ENCODE measurements at regions not wholly inside any gene's neighbourhood (a gene's known extent, or its start where the extent isn't known, plus 50 kb on each side); places are given as distances from the start of the nearest gene placed in this dataset.
A peak's percentile ranks its signal among the peaks of the same experiment; 100 is the strongest.
"Not testable (repeated sequence)": the region's sequence is repeated elsewhere in the genome, so short reads cannot be mapped to it uniquely, and the experiment has no call there.

DNA sequence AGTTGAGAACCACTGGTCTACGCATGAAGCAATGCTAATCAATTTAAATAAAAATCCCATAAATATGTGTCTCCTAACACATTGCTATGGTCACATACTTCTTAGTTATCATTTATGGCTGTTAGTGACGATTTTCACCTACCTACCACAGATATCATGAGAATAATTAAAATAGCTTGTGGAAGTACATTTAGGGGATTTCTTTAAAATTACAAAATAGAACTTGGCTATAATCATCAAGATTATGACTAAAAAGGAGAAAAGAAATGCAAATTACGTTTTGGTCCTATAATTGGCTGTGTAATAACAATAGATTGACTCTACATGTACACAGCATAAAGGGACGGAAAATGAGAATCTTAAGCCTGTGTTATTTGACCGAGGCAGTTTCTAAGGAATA lies 581.4 kb downstream of the PRIM2 start:
- H3K27me3 ChIP-seq; H3K27ac ChIP-seq; H3K4me3 ChIP-seq; DNase-seq (ENCODE audit: low read depth in 1 of 2, low spot score in 1 of 2); H3K36me3 ChIP-seq; H3K4me1 ChIP-seq (ENCODE audit: low read depth); H3K9me3 ChIP-seq (ENCODE audit: low read depth): not testable (repeated sequence)

GRCh38 chr6:57900687-57901399 lies 583.4 kb downstream of the PRIM2 start:
- not testable (repeated sequence) for H3K4me3 ChIP-seq; DNase-seq (ENCODE audit: low read depth in 1 of 2, low spot score in 1 of 2)

DNA sequence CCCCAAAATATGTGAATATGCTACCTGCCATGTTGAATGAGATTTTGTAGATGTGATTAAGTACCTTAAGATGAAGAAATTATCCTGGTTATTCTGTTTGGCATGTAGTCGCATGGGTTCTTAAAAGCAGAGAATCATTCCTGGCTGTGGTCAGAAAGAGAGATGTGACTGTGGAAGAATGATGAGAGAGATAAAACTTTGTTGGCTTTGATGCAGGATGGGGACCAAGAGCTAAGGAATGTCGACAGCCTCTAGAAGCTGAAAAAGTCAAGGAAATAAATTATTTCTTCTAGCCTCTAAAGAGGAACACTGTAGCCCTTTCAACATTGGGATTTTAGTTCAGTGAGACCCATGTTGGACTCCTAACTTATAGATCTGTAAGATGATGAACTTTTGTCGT lies 584.0 kb downstream of the PRIM2 start:
- DNase-seq (ENCODE audit: low read depth in 1 of 2, low spot score in 1 of 2); H3K36me3 ChIP-seq: not testable (repeated sequence)

More at GRCh38 chr6:57900687-57901399, 583.4 kb downstream of the PRIM2 start:
- not testable (repeated sequence) for H3K27ac ChIP-seq; H3K4me1 ChIP-seq (ENCODE audit: low read depth); H3K36me3 ChIP-seq; H3K9me3 ChIP-seq (ENCODE audit: low read depth); H3K27me3 ChIP-seq

GRCh38 chr6:57904356-57904755 lies 586.9 kb downstream of the PRIM2 start:
- H3K9me3 ChIP-seq (ENCODE audit: low read depth); H3K27me3 ChIP-seq; DNase-seq (ENCODE audit: low read depth in 1 of 2, low spot score in 1 of 2); H3K4me3 ChIP-seq; H3K27ac ChIP-seq; H3K36me3 ChIP-seq; H3K4me1 ChIP-seq (ENCODE audit: low read depth): not testable (repeated sequence)

More for the DNA sequence above, 584.0 kb downstream of the PRIM2 start:
- H3K4me3 ChIP-seq; H3K4me1 ChIP-seq (ENCODE audit: low read depth); H3K9me3 ChIP-seq (ENCODE audit: low read depth); H3K27ac ChIP-seq; H3K27me3 ChIP-seq: not testable (repeated sequence)

- DNase-seq (ENCODE audit: low read depth in 1 of 2, low spot score in 1 of 2); H3K27ac ChIP-seq; H3K4me3 ChIP-seq; H3K4me1 ChIP-seq (ENCODE audit: low read depth); H3K36me3 ChIP-seq; H3K27me3 ChIP-seq; H3K9me3 ChIP-seq (ENCODE audit: low read depth): not testable (repeated sequence)
Observed at GRCh38 chr6:57915300-57915699, 597.9 kb downstream of the PRIM2 start.

- not testable (repeated sequence) for H3K9me3 ChIP-seq (ENCODE audit: low read depth); DNase-seq (ENCODE audit: low read depth in 1 of 2, low spot score in 1 of 2); H3K4me3 ChIP-seq; H3K36me3 ChIP-seq; H3K27me3 ChIP-seq; H3K4me1 ChIP-seq (ENCODE audit: low read depth); H3K27ac ChIP-seq
Observed at GRCh38 chr6:57942966-57943365, 625.5 kb downstream of the PRIM2 start.

GRCh38 chr6:57946084-57946768 lies 628.8 kb downstream of the PRIM2 start:
- H3K27me3 ChIP-seq; H3K4me3 ChIP-seq; H3K9me3 ChIP-seq (ENCODE audit: low read depth); H3K4me1 ChIP-seq (ENCODE audit: low read depth); H3K36me3 ChIP-seq; DNase-seq (ENCODE audit: low read depth in 1 of 2, low spot score in 1 of 2); H3K27ac ChIP-seq: not testable (repeated sequence)

GRCh38 chr6:57946769-57947091 lies 629.3 kb downstream of the PRIM2 start:
- H3K9me3 ChIP-seq (ENCODE audit: low read depth); DNase-seq (ENCODE audit: low read depth in 1 of 2, low spot score in 1 of 2); H3K27me3 ChIP-seq: not testable (repeated sequence)

DNA sequence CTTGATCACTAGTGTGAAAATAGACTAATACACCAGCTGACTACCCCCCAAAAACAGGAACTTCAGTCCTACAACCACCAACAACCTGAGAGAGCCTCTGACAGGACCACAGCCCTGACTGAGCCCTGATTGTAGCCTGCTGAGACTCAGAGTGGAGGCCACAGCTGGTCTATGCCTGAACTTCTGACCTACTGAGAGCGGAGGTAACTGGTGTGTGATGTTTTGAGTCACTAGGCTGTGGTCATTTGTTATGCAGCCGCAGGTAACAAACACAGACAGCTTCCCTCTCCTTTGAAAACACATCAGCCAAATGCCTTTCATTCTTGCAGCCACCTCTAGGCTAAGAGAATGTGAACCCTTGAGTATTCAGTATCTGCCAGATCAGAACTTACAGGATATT lies 631.1 kb downstream of the PRIM2 start:
- H3K9me3 ChIP-seq (ENCODE audit: low read depth); H3K4me1 ChIP-seq (ENCODE audit: low read depth); H3K36me3 ChIP-seq; H3K27ac ChIP-seq; H3K4me3 ChIP-seq; H3K27me3 ChIP-seq; DNase-seq (ENCODE audit: low read depth in 1 of 2, low spot score in 1 of 2): not testable (repeated sequence)

More at GRCh38 chr6:57946769-57947091, 629.3 kb downstream of the PRIM2 start:
- not testable (repeated sequence) for H3K4me1 ChIP-seq (ENCODE audit: low read depth); H3K36me3 ChIP-seq; H3K27ac ChIP-seq; H3K4me3 ChIP-seq

GRCh38 chr6:57950430-57950829 lies 633.0 kb downstream of the PRIM2 start:
- H3K36me3 ChIP-seq; H3K27ac ChIP-seq; DNase-seq (ENCODE audit: low read depth in 1 of 2, low spot score in 1 of 2); H3K4me1 ChIP-seq (ENCODE audit: low read depth); H3K4me3 ChIP-seq; H3K9me3 ChIP-seq (ENCODE audit: low read depth); H3K27me3 ChIP-seq: not testable (repeated sequence)

GRCh38 chr6:57966757-57967156 lies 649.3 kb downstream of the PRIM2 start:
- not testable (repeated sequence) for H3K9me3 ChIP-seq (ENCODE audit: low read depth); H3K27ac ChIP-seq; H3K27me3 ChIP-seq; H3K4me3 ChIP-seq; H3K4me1 ChIP-seq (ENCODE audit: low read depth); H3K36me3 ChIP-seq
- peak in 1 of 2 donors; percentile 0 for DNase-seq (ENCODE audit: low read depth in 1 of 2, low spot score in 1 of 2)

GRCh38 chr6:57971956-57972355 lies 654.5 kb downstream of the PRIM2 start:
- not testable (repeated sequence) for H3K27me3 ChIP-seq; H3K4me3 ChIP-seq; DNase-seq (ENCODE audit: low read depth in 1 of 2, low spot score in 1 of 2); H3K36me3 ChIP-seq; H3K4me1 ChIP-seq (ENCODE audit: low read depth); H3K9me3 ChIP-seq (ENCODE audit: low read depth); H3K27ac ChIP-seq
